HepG2 (cell line): ENCODE measurements at regions not wholly inside any gene's neighbourhood (a gene's known extent, or its start where the extent isn't known, plus 50 kb on each side); places are given as distances from the start of the nearest gene placed in this dataset.
A peak's percentile ranks its signal among the peaks of the same experiment; 100 is the strongest.

Experiments used
- ATAC-seq: fragments of 200-7000 bp; cut with Tn5 transposase; 3 replicates; pipeline ENCODE4 v1.9.1; 2020; ENCODE audit warnings: mild to moderate bottlenecking, moderate library complexity
- BruUV-seq: library from RNA; stranded (reverse); fragments of 400-500 nt; replicated peaks from 2 replicates; lab custom pipeline; 2021; lab: Mats Ljungman, UMichigan
- CTCF ChIA-PET: fragments of 300-600 bp; formaldehyde crosslinking; extraction: SDS; loops from one replicate; lab custom pipeline; 2021; ENCODE audit warnings: low total read pairs, inconsistent platforms, low intra/inter-chr PET ratio; lab: Yijun Ruan, JAX
- POLR2A ChIA-PET: fragments of 350-600 bp; sonication (Branson Sonifier 250); formaldehyde crosslinking; loops from one replicate; lab custom pipeline; 2020; ENCODE audit warnings: antibody characterized with exemption, inconsistent platforms; lab: Yijun Ruan, JAX
- DNase-seq: peaks from one replicate; pipeline ENCODE4 v3.0.0-alpha.2; 2015; ENCODE audit warnings: low spot score
- FAIRE-seq: peaks from 3 replicates; lab custom pipeline; 2011; peaks lifted over from hg19 to GRCh38; lab: Jason Lieb, UNC
- H2AFZ ChIP-seq: one replicate; pipeline ENCODE4 v1.6.1; 2011; ENCODE audit warnings: low read length, inconsistent platforms
- H3K27ac ChIP-seq: fragments of 300-600 bp; 3 replicates; pipeline ENCODE4 v1.8.0; 2011; ENCODE audit warnings: mixed run types, mild to moderate bottlenecking, mixed read lengths, low read length, inconsistent platforms; ENCODE audit not compliant: insufficient read depth; ENCODE audit errors: extremely low read length
- H3K27me3 ChIP-seq, 2 experiments: fragments of 200-600 bp in 1 of 2; 2 replicates in 1 of 2; 3 replicates in 1 of 2; pipeline versions ENCODE4 v1.6.0 to v1.8.0; 2011; ENCODE audit warnings: low read length in 2 of 2, mild to moderate bottlenecking in 2 of 2, moderate library complexity in 2 of 2, inconsistent platforms in 1 of 2; ENCODE audit not compliant: insufficient read depth in 2 of 2, control insufficient read depth in 1 of 2
- H3K36me3 ChIP-seq, 2 experiments: fragments of 200-600 bp in 1 of 2; replicated peaks in 1 of 2; 2 replicates in 1 of 2; 3 replicates in 1 of 2; pipeline versions ENCODE4 v1.5.1 to v1.8.0; 2011; ENCODE audit warnings: low read length in 2 of 2, inconsistent platforms in 1 of 2; ENCODE audit not compliant: insufficient read depth in 2 of 2, control insufficient read depth in 1 of 2
- H3K4me1 ChIP-seq: 2 replicates; pipeline ENCODE4 v1.5.1; 2012; ENCODE audit warnings: low read length, inconsistent platforms; ENCODE audit not compliant: insufficient read depth
- H3K4me2 ChIP-seq: 2 replicates; pipeline ENCODE4 v1.6.0; 2011; ENCODE audit warnings: low read depth, low read length, inconsistent platforms
- H3K4me3 ChIP-seq, 3 experiments: fragments of 200-600 bp in 1 of 3; sonication (generic), shearing (Covaris generic) in 1 of 3; replicated peaks in 1 of 3; 2 replicates each; pipeline ENCODE4 v1.5.1; 2011 to 2016; ENCODE audit warnings: low read length in 3 of 3, inconsistent platforms in 2 of 3, low read depth in 2 of 3, mild to moderate bottlenecking in 2 of 3, control low read depth in 1 of 3, mixed read lengths in 1 of 3; ENCODE audit not compliant: insufficient read depth in 1 of 3
- H3K79me2 ChIP-seq: one replicate; pipeline ENCODE4 v1.6.1; 2011; ENCODE audit warnings: low read length, inconsistent platforms; ENCODE audit not compliant: insufficient read depth
- H3K9ac ChIP-seq: 2 replicates; pipeline ENCODE4 v1.6.0; 2011; ENCODE audit warnings: mild to moderate bottlenecking, low read depth, low read length, inconsistent platforms; ENCODE audit not compliant: insufficient read depth
- H3K9me3 ChIP-seq: 2 replicates; pipeline ENCODE4 v1.5.1; 2012; ENCODE audit warnings: mild to moderate bottlenecking, low read length
- H4K20me1 ChIP-seq: 2 replicates; pipeline ENCODE4 v1.6.0; 2011; ENCODE audit warnings: inconsistent platforms, mild to moderate bottlenecking, low read length, moderate library complexity; ENCODE audit not compliant: insufficient read depth
- FOXJ3 ChIP-seq: sonication (generic); formaldehyde crosslinking; IDR thresholded peaks from 2 replicates; pipeline ENCODE4 v1.4.0; 2020; ENCODE audit warnings: missing genetic modification reagents, mild to moderate bottlenecking, borderline replicate concordance
- MEF2D ChIP-seq: sonication (generic); formaldehyde crosslinking; IDR thresholded peaks from 2 replicates; pipeline ENCODE4 v1.5.1; 2020; ENCODE audit warnings: mild to moderate bottlenecking, missing genetic modification reagents
- NFE2 ChIP-seq: sonication (generic); formaldehyde crosslinking; IDR thresholded peaks from 2 replicates; pipeline ENCODE4 v1.4.0; 2020; ENCODE audit warnings: missing genetic modification reagents
- PHF21A ChIP-seq: sonication (generic); formaldehyde crosslinking; IDR thresholded peaks from 2 replicates; pipeline ENCODE4 v1.5.0; 2020; ENCODE audit warnings: mild to moderate bottlenecking, missing genetic modification reagents
- SRSF9 ChIP-seq: fragments of 200-400 bp; formaldehyde crosslinking; IDR thresholded peaks from 2 replicates; pipeline ENCODE4 v1.6.1; 2018; ENCODE audit warnings: borderline replicate concordance, mild to moderate bottlenecking, low read depth, low read length; ENCODE audit not compliant: insufficient read depth, poor library complexity, severe bottlenecking
- TBL1XR1 ChIP-seq: fragments of 150-350 bp; IDR thresholded peaks from 2 replicates; pipeline ENCODE4 v1.6.1; 2014; ENCODE audit warnings: borderline replicate concordance, low read length; ENCODE audit not compliant: partially characterized antibody
- U2AF2 ChIP-seq: fragments of 200-400 bp; formaldehyde crosslinking; IDR thresholded peaks from 2 replicates; pipeline ENCODE4 v1.6.1; 2017; ENCODE audit warnings: low read depth, mild to moderate bottlenecking, low read length
- WGBS: methylation state at CpG from one replicate; pipeline ENCODE4 v1.1.6; 2017; ENCODE audit warnings: low lambda C conversion rate; 5-methylcytosine and 5-hydroxymethylcytosine counted together
- in situ Hi-C: cut with HindIII; loops from 2 replicates; pipeline ENCODE4 v1.10.0; 2017; ENCODE audit warnings: low pct_unique_long_range_greater_than_20kb; ENCODE audit not compliant: extremely low pct_ligation_motif_present
- intact Hi-C: fragments of 100-400 bp; cut with micrococcal nuclease; formaldehyde crosslinking; loops from one replicate; pipeline ENCODE4 v1.10.0; 2022; ENCODE audit not compliant: unreplicated experiment
- TF ChIP-seq, protein P1 (sequence below): sonication (generic); formaldehyde crosslinking; IDR thresholded peaks from 2 replicates; pipeline ENCODE4 v1.4.0; 2020; ENCODE audit warnings: mild to moderate bottlenecking, missing genetic modification reagents

DNA sequence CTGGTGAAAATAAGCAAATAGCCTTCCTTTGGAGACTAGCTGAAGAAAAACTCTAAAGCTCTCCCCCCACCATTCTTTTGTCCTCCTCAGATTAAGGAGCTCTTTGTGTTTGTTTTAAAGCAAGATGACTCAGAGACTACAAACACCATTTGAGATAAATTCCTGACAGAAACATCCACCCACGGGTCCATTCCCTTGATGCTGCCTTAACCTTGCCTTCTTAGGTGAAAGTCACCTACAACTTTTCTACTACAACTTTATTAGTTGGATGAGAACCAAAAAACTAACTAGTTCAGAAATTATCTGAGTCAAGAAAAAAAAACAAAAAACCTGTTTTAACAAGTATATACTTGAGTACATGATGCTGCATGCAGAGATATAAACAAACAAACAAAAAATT lies 831.1 kb downstream of the NR2F1-AS1 start (continued):
- TF ChIP-seq, protein P1, sequence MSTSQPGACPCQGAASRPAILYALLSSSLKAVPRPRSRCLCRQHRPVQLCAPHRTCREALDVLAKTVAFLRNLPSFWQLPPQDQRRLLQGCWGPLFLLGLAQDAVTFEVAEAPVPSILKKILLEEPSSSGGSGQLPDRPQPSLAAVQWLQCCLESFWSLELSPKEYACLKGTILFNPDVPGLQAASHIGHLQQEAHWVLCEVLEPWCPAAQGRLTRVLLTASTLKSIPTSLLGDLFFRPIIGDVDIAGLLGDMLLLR = no peak
- TF ChIP-seq MEF2D (no peak), TBL1XR1 (no peak), FOXJ3 (CRISPR knock-in tag) (no peak)

DNA sequence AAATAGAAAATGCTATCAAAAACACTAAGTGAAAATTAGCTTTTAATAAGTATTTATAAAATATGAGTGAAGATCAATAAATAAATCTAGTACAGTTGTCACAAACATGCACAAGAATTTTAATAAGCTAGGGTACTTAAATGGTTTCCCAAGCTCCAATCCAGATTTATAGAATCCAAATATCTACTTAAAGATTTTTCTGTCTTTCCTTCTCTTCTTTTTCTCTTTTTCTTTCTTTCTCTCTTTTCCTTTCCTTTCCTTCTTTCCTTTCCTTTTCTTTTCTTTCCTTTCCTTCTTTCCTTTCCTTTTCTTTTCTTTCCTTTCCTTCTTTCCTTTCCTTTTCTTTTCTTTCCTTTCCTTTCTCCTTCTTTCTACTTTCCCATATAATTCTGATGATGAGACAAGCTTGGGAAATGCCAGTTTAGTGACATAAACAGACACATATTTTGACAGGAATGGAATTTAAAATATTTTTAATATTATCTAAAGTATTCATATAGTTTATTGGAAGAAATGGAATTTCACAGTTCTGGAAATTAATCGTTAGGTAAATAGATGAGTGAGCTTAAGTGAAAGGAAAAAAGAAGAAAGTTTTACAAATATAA lies 832.8 kb downstream of the NR2F1-AS1 start:
- H3K27ac ChIP-seq = no peak overlapping the region
- no peak for FAIRE-seq
- intact Hi-C loops (no loop called here), in situ Hi-C loops (no loop called here)
- no TSS peak for BruUV-seq
- no peaks in the 10 kb centered on the region for H4K20me1 ChIP-seq
- H3K4me1 ChIP-seq = no peaks in the 10 kb centered on the region
- no peak for DNase-seq
- H3K36me3 ChIP-seq = no peaks in the 10 kb centered on the region
- no peak overlapping the region for H2AFZ ChIP-seq
- POLR2A ChIA-PET = no interaction called here
- WGBS = 0% methylated on average over 1 of the region's 1 CpG
- no peak overlapping the region for H3K9ac ChIP-seq
- no peak overlapping the region for H3K4me2 ChIP-seq
- ATAC-seq = no peak
- TF ChIP-seq U2AF2 (peak; percentile 75; the same call in 1 of the 2 replicates), NFE2 (no peak), PHF21A (CRISPR knock-in tag) (no peak), SRSF9 (peak; percentile 100)
- H3K79me2 ChIP-seq = no peaks in the 10 kb centered on the region
- no peaks in the 10 kb centered on the region for H3K9me3 ChIP-seq
- H3K4me3 ChIP-seq = no peak overlapping the region
- no peaks in the 10 kb centered on the region for H3K27me3 ChIP-seq
- CTCF ChIA-PET = no interaction called here
